OCI-LY3 (cell line): ENCODE measurements at regions not wholly inside any gene's neighbourhood (a gene's known extent, or its start where the extent isn't known, plus 50 kb on each side); places are given as distances from the start of the nearest gene placed in this dataset.

Experiments used
- H2AFZ ChIP-seq: fragments of 200-600, 300-600 bp; shearing (Covaris generic); 2 replicates; pipeline ENCODE4 v1.6.0; 2014; ENCODE audit warnings: antibody characterized with exemption, low read depth, low read length
- H3K27ac ChIP-seq: fragments of 200-600, 300-600 bp; sonication (generic); 2 replicates; pipeline ENCODE4 v1.5.1; 2014; ENCODE audit warnings: mild to moderate bottlenecking, low read length, moderate library complexity, mixed read lengths
- H3K27me3 ChIP-seq: fragments of 200-600, 300-600 bp; sonication (generic); 2 replicates; pipeline ENCODE4 v1.6.1; 2014; ENCODE audit warnings: low read depth, low read length, mixed read lengths
- H3K36me3 ChIP-seq: fragments of 200-600, 300-600 bp; sonication (generic); replicated peaks from 2 replicates; pipeline ENCODE3; 2014; ENCODE audit warnings: low read depth, low read length, mixed read lengths
- H3K4me1 ChIP-seq: fragments of 300-600, 200-600 bp; sonication (generic); 2 replicates; pipeline ENCODE4 v1.6.1; 2014; ENCODE audit warnings: low read length, mixed read lengths
- H3K4me2 ChIP-seq: fragments of 200-600, 300-600 bp; sonication (generic); 2 replicates; pipeline ENCODE4 v1.6.1; 2014; ENCODE audit warnings: low read length, mixed read lengths
- H3K4me3 ChIP-seq: fragments of 300-600, 200-600 bp; sonication (generic); 2 replicates; pipeline ENCODE4 v1.5.1; 2014; ENCODE audit warnings: antibody characterized with exemption, mild to moderate bottlenecking, low read length, moderate library complexity
- H3K79me2 ChIP-seq: fragments of 300-600, 200-600 bp; shearing (Covaris generic); 2 replicates; pipeline ENCODE4 v1.6.1; 2014; ENCODE audit warnings: mild to moderate bottlenecking, low read length, mixed read lengths
- H3K9ac ChIP-seq: fragments of 300-600, 200-600 bp; shearing (Covaris generic); 2 replicates; pipeline ENCODE4 v1.6.0; 2014; ENCODE audit warnings: mild to moderate bottlenecking, low read length, moderate library complexity
- H3K9me3 ChIP-seq: fragments of 200-600, 300-600 bp; shearing (Covaris generic); 2 replicates; pipeline ENCODE4 v1.6.1; 2014; ENCODE audit warnings: low read length, mixed read lengths; ENCODE audit not compliant: insufficient read depth
- H4K20me1 ChIP-seq: fragments of 200-600, 300-600 bp; sonication (generic); 2 replicates; pipeline ENCODE4 v1.6.1; 2016; ENCODE audit warnings: low read length, mixed read lengths; ENCODE audit not compliant: insufficient read depth
- CTCF ChIP-seq: fragments of 200-600, 300-600 bp; sonication (generic); IDR thresholded peaks from 2 replicates; pipeline ENCODE4 v1.5.1; 2014; ENCODE audit warnings: antibody characterized with exemption, low read length, low read depth
- EZH2phosphoT487 ChIP-seq: fragments of 200-600 bp; shearing (Covaris generic); IDR thresholded peaks from 2 replicates; pipeline ENCODE4 v1.6.1; 2018; ENCODE audit warnings: antibody characterized with exemption, mixed run types, low read depth

GRCh38 chr6:137734875-137735182 is 132.2 kb upstream of the TNFAIP3 start:
- Histone ChIP-seq H3K4me1 (peaks cover 12% of the 10 kb centered on the region), H3K27me3 (no peaks in the 10 kb centered on the region), H3K4me2 (no peak overlapping the region), H3K79me2 (no peaks in the 10 kb centered on the region), H3K4me3 (no peak overlapping the region), H3K9ac (no peak overlapping the region), H3K9me3 (no peaks in the 10 kb centered on the region), H4K20me1 (no peaks in the 10 kb centered on the region), H3K27ac (no peak overlapping the region), H2AFZ (no peak overlapping the region), H3K36me3 (no peaks in the 10 kb centered on the region)
- TF ChIP-seq EZH2phosphoT487 (no peak), CTCF (no peak)

GRCh38 chr6:137736048-137736818 is 130.8 kb upstream of the TNFAIP3 start:
- no peaks in the 10 kb centered on the region for H3K36me3 ChIP-seq
- H3K9me3 ChIP-seq, result no peaks in the 10 kb centered on the region
- no peaks in the 10 kb centered on the region for H3K27me3 ChIP-seq
- peak overlapping the region; percentile 10; the same call in 1 of the 2 replicates for H3K4me2 ChIP-seq
- no peak overlapping the region for H3K27ac ChIP-seq
- no peak overlapping the region for H3K9ac ChIP-seq
- no peaks in the 10 kb centered on the region for H3K79me2 ChIP-seq
- peaks cover 12% of the 10 kb centered on the region for H3K4me1 ChIP-seq
- no peaks in the 10 kb centered on the region for H4K20me1 ChIP-seq
- no peak overlapping the region for H2AFZ ChIP-seq
- TF ChIP-seq CTCF, result no peak
- no peak for TF ChIP-seq EZH2phosphoT487
- no peak overlapping the region for H3K4me3 ChIP-seq

GRCh38 chr6:137736911-137737310 is 130.1 kb upstream of the TNFAIP3 start:
- no peaks in the 10 kb centered on the region for H3K36me3 ChIP-seq
- no peak overlapping the region for H3K27ac ChIP-seq
- H3K4me3 ChIP-seq, result no peak overlapping the region
- H4K20me1 ChIP-seq, result no peaks in the 10 kb centered on the region
- peaks cover 12% of the 10 kb centered on the region for H3K4me1 ChIP-seq
- no peaks in the 10 kb centered on the region for H3K79me2 ChIP-seq
- no peak overlapping the region for H3K9ac ChIP-seq
- no peak overlapping the region for H2AFZ ChIP-seq
- no peaks in the 10 kb centered on the region for H3K27me3 ChIP-seq
- no peak for TF ChIP-seq CTCF
- TF ChIP-seq EZH2phosphoT487, result no peak
- H3K9me3 ChIP-seq, result no peaks in the 10 kb centered on the region
- peak overlapping the region; percentile 10; the same call in 1 of the 2 replicates for H3K4me2 ChIP-seq

GRCh38 chr6:137737836-137738596 is 129.0 kb upstream of the TNFAIP3 start:
- Histone ChIP-seq H3K9ac (no peak overlapping the region), H3K27ac (no peak overlapping the region)
- TF ChIP-seq CTCF, result no peak
- no peak for TF ChIP-seq EZH2phosphoT487

More at GRCh38 chr6:137737836-137738596, 129.0 kb upstream of the TNFAIP3 start:
- H3K4me3 ChIP-seq, result no peak overlapping the region
- H3K4me1 ChIP-seq, result peaks cover 12% of the 10 kb centered on the region
- no peaks in the 10 kb centered on the region for H3K27me3 ChIP-seq
- no peaks in the 10 kb centered on the region for H4K20me1 ChIP-seq
- H3K36me3 ChIP-seq, result no peaks in the 10 kb centered on the region
- H3K4me2 ChIP-seq, result no peak overlapping the region
- H3K9me3 ChIP-seq, result no peaks in the 10 kb centered on the region
- no peaks in the 10 kb centered on the region for H3K79me2 ChIP-seq
- no peak overlapping the region for H2AFZ ChIP-seq
